GM18505 (cell line): ENCODE measurements at regions not wholly inside any gene's neighbourhood (a gene's known extent, or its start where the extent isn't known, plus 50 kb on each side); places are given as distances from the start of the nearest gene placed in this dataset.

Source experiments
- ATAC-seq: cut with Tn5 transposase; IDR thresholded peaks from one replicate; pipeline ENCODE4 v1.9.1; 2021; ENCODE audit not compliant: unreplicated experiment
- POLR2A ChIP-seq: IDR thresholded peaks from 4 replicates; pipeline ENCODE4 v1.6.1; 2011; ENCODE audit warnings: borderline replicate concordance; ENCODE audit not compliant: insufficient read depth, insufficient read length; ENCODE audit errors: extremely low read depth

DNA sequence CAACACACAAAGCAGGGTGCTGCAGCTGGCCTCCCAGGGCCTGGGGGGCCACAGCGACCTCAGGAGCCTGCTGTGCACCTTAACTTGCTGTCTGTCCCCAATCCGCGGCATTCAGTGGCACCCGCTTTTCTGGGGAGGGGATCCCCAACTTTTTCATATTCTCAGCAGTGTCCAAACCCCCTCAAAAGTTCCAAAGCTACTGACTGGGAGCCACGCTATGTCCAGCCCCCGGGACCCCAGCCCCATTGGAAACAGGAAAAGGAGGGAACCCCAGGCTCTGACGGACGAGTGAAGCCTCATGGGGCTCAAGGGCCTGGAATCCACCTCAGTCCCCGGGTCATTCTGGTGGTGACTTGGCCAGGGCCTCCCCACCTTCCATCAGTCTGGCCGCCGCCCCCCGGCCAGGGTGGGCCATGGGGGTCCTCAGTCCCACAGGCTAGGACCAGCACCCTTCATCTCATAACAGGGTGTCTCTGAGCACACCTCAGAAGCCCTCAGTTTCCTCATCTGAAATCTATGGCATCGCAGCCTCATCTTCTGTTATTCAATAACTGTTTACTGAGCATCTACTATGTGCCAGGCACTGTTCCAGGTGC is 127.3 kb downstream of the NCOR2 start:
- TF ChIP-seq POLR2A = no peak
- no peak for ATAC-seq

DNA sequence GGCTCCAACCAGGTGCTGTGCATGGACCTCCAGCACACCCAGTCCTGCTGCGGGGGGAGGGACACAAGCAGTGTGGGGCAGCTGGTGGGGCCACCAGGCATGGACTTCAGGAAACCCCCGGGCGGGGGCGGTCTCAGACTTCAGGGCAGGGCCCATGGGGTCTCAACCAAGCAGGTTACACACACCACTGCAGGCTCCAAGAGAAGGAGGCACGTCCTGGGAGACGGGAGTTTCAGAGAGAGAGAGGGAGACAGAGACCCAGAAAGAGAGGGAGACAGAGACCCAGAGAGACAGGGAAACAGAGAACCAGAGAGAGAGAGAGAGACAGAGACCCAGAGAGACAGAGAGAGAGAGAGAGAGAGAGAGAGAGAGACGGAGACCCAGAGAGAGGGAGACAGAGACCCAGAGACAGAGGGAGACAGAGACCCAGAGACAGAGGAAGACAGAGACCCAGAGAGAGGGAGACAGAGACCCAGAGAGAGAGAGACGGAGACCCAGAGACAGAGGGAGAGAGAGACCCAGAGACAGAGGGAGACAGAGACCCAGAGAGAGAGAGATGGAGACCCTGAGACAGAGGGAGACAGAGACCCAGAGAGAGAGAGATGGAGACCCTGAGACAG is 128.9 kb downstream of the NCOR2 start:
- no peak for TF ChIP-seq POLR2A
- no peak for ATAC-seq

DNA sequence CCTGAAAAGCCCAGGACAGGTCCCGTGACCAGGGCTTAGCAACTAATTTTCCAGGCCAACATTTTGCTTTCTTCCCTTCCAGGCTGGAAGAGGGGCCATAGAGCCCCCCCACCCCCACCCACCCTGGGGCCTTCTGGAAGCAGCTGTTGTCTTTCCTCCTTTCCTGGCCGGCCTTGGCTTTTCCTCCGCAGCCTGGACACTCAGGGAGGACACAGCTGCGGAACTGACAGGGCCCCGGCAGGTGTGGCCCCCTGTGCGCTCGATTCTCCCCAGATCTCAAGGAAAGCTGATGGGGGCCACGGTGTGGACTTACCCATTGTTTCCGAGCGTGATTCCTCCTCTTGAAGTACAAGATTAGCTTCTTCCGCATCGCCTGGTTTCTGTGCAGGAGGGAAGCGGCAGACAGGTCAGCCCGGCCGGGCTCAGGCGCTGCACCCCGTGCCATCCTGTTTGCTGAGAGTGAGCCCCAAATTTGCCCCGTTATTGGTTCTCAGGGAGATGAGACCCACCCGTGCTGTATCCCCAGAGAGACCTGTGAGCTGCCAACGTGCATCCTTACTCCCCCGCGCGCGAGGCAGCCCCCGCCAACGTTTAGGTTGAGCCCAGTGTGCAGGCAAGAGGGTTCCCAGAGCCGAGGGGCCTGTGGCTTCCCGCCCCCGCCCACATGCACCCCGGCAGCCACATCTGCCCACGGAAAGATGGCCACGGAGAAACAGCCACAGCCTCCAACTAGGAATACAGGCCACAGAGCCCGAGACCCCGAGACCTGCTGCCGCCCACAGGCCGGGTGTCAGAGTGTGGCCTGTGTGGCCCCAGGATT is 129.6 kb downstream of the NCOR2 start:
- no peak for ATAC-seq
- no peak for TF ChIP-seq POLR2A

DNA sequence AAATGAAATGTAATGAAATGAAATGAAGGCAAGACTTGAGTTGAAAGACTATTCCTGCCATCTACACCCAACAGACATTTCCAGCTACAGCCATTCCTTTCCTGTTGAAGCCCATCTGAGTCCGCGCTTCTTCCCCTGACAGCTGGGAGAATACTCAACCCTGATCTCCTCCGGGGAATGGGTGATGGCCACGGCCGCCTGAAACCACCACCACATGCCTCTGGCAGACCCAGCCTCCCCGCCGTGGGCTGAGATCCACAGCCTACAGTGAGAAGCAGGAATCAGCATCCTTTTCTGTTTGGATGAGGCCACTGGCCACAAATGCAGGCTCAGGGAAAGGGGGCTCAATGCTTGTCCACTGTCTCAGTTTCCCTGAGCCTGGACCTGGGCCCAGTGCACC is 130.3 kb downstream of the NCOR2 start:
- TF ChIP-seq POLR2A = no peak
- no peak for ATAC-seq

DNA sequence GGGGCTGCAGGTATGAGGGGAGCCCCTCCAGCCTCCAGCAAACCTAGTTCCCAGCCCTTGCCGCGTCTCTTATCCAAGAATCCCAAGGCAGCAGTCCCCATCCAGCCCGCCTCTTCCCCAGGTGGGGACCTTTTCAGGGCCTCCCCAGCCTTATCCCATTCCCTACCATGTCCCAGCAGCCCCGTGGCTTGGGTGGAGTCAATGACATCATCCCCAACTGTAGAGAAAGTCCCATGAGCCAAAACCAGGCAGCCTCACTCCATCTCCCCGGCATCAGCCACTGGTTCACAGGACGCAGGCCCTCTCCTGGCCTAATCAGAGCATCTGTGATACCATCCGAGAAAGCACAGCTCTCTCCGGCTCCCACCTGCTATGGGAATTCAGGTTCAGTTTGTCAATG is 131.0 kb downstream of the NCOR2 start:
- no peak for TF ChIP-seq POLR2A
- ATAC-seq = no peak

DNA sequence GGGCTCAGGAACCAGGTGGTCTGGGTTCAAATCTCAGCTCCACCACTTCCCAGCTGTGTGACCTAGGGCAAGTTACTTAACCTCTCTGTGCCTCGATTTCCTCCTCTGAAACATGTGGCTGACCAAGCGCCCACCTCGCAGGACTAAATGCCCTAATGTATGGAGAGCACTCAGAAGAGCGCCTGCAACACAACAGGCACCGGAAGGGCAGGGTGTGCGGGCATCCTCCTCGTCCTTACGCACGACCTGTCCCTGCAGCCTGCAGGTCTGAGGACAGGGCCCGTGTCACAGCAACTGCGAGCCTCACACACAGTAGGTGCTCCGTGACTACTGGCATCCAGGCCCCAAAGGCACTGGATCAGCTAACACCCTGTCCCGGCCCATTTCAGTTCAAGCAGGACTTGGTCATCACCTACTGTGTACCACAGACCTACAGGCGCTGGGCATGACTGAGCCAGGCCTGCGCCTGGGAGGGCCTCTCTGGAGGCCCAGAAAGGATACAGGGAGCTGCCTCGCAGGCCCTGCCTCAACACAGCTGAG is 131.5 kb downstream of the NCOR2 start:
- ATAC-seq = no peak

DNA sequence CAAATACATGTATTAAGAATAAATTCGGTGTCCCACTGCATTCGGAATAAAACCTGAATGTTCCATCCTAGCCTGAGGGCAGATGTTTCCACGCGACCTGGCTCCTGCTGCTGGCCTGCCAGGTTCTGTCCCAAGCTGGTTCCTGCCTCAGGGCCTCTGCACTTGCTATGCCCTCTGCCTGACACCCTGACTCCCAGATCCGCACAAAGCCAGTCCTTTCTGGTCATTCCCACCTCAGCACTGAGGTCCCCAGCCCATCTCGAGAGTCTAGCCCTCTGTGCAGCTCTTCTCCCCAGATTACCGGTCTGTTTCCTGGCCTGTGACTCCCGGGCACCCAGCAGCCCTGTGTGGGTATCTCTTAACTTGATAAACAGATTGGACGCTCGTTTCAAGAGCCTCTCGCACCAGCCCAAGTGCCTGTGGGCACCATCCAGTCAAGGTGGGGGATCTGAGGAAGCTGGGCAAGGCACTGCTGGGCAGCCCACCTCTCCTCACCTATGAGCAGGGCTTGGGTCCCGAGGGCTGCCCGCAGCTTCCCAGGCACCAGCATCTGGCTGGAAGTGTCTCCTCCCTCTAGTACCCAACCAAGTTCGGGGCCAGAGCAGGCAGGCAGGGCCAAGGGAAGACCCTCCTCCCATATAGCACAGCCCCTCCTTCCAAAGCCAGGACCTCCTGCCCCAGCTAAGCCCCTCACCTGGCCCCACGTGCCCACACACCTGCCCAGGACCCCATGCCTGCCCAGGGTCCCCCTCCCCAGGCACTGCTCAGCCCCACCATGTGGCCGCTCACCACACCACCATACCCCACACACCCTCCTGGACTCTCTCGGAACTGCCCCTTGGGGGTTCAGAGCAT is 132.2 kb downstream of the NCOR2 start:
- no peak for TF ChIP-seq POLR2A

More for the DNA sequence above, 131.5 kb downstream of the NCOR2 start:
- TF ChIP-seq POLR2A = no peak

DNA sequence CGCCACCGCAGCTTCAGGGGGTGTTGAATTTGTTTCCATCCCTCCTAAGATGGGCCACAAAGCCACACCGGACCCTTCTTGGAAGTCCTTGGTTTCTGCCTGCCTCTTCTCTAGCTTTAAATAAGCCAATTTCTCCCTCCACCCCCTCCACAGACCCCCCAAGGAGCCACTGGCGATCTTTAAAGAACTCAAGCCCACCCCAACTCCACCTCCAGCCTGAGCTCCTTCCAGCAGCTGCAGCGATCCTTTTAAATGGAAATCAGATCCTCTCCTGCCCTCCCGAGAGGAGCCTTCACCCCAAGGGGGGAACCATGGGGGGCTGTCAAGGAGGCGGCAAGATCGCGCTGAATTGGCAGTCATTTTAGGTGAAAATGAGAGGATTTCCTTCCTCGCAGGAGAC is 133.1 kb downstream of the NCOR2 start:
- no peak for TF ChIP-seq POLR2A
- ATAC-seq = no peak

More for the DNA sequence above, 132.2 kb downstream of the NCOR2 start:
- no peak for ATAC-seq

DNA sequence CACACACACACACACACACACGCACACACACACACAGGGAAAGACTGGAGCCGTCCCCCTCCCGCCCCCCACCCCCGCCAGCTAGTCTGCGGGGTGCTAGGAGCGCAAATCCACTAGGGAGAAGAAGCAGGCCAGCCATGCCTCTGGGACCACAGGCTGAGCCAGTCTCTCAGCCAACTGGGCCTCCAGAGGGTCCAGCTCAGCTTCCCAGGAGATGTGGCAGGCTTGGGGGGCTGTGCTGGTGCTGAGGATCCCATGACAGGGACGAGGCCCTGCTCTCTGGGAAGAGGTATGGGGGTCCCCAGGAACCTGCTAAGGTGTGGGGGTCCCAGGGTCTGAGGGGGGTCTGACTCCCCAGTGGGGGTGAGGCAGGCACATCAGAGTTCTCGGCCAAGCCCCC is 133.5 kb downstream of the NCOR2 start:
- ATAC-seq = no peak
- no peak for TF ChIP-seq POLR2A

DNA sequence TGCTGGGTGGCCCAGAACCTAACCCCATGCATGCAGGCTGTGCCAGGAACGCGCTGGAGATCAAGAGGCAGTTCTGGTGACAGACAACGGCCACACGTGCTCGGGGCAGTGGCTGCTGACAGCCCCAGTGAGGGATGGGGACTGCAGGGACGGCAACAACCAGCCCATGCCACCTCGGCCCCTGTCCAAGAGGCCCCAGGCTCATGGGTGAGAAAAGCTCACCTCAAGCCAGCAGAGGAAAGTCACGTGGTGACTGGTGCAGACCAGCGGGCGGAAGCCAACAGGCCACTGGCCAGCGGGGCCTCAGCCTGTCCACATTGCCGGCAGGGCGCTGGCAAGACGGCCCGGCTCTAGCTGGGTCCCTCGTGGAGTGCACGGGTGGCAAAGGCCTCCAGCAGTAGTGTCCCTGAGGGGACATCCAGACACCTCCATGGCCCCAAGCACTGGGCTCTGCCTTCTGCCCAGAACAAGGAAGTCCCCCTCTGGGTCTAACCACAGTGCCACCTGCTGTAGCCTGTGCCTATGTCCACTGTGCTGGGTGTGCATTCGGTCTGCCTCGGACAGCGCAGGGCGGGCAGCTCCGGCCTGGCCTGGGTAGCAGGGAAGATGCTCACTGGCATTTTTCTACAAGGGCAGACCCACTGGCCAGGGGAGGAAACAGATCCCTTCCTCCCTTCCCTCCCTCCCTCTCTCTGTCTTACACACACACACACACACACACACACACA is 134.1 kb downstream of the NCOR2 start:
- TF ChIP-seq POLR2A = peak; percentile 13
- ATAC-seq = no peak

DNA sequence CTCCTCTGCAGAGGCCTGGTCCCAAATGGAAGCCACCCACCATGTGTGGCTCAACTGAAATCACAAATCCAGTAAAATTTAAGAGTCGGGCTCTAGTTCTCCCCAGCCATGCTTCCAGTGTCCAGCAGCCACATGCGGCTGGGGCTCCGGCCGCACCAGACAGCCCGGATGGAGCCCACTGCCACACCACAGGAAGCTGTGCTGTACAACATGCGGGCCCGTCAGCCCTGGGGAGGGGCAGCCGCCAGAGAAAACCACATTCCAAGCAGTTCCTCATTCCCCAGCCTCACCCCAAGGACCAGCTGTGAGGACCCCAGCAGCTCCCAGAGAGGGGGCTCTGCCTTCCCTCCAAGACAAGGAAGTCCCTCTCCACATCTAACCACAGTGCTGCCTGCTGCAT is 135.0 kb downstream of the NCOR2 start:
- no peak for ATAC-seq
- no peak for TF ChIP-seq POLR2A

DNA sequence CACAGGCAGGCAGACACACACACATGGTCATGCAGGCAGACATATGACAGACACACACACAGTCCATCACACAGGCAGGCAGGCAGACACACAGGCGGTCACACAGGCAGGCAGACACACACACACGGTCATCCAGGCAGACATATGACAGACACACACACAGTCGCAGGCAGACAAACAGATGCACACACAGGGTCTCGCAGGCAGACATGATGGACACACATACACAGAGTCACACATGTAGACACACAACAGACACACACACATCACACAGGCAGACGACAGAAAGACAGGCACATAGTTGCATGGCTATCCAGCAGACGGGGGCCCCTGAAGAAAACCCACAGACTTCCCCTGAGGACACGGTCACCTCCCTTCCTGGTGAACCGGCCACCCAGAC is 135.4 kb downstream of the NCOR2 start:
- TF ChIP-seq POLR2A = no peak
- no peak for ATAC-seq

DNA sequence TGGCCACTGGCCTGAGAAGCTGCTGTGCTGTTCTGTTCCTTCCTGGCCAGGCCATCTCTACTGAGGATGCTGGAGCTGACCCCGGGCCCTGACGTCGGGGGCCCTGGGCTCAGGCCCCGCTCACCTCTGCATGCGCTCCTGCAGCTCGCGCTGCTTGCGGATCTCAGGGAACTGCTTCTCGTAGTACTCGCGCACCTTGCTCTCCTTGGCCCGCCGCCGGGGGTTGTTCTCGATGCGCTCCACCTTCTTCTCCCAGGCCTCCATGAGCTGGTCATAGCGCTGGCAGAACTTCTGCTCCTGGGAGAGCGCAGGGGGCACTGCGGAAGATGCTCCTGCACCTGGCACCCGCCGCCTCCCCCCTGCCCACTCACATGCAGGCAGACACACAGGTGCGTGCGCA is 135.6 kb downstream of the RFLNA start:
- TF ChIP-seq POLR2A = no peak
- ATAC-seq = no peak

DNA sequence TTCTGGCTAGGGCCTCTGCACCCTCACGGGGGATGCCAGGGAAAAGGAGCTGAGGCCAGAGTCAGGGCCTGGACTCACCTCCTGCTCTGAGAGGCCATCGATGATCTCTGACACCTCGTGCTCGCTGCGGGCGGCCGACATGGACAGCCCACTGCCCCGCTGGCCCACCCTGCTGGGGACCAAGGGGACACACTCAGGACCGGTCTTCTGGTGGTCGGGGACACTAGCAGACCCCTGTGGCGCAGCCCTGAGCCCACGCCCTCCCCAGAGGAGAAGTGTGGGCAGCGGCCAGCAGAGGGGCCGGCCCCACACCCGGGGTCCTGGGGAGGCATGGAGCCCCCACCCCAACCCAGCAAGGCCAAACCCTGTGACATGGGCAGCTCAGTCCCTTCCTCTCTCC is 134.6 kb downstream of the RFLNA start:
- no peak for TF ChIP-seq POLR2A
- no peak for ATAC-seq
